Upper lobe of left lung (tissue), 6 donors: ENCODE measurements at regions not wholly inside any gene's neighbourhood (a gene's known extent, or its start where the extent isn't known, plus 50 kb on each side); places are given as distances from the start of the nearest gene placed in this dataset.

Experiments
- ATAC-seq, 2 donors: fragments of 200-7000 bp; cut with Tn5 transposase; one replicate each; pipeline ENCODE4 v1.9.1; 2022; ENCODE audit warnings: mild to moderate bottlenecking in 2 of 2, moderate library complexity in 2 of 2; ENCODE audit not compliant: low FRiP score in 2 of 2
- DNase-seq, 2 donors: peaks; one replicate each; pipeline ENCODE4 v3.0.0-alpha.2; 2019 to 2020
- H3K27ac ChIP-seq, 4 donors: fragments of 200-600 bp; sonication (generic); one replicate each; pipeline ENCODE4 v1.5.1; 2016 to 2019
- H3K27me3 ChIP-seq, 4 donors: fragments of 200-600 bp; sonication (generic); one replicate each; pipeline ENCODE4 v1.5.1; 2017 to 2019
- H3K36me3 ChIP-seq, 4 donors: fragments of 200-600 bp; sonication (generic); one replicate each; pipeline ENCODE4 v1.5.1; 2016 to 2019
- H3K4me1 ChIP-seq, 4 donors: fragments of 200-600 bp; sonication (generic); one replicate each; pipeline ENCODE4 v1.5.1; 2018 to 2019
- H3K4me3 ChIP-seq, 4 donors: fragments of 200-600 bp; sonication (generic); one replicate each; pipeline ENCODE4 v1.5.1; 2017 to 2019; ENCODE audit warnings: mild to moderate bottlenecking in 2 of 4, moderate library complexity in 1 of 4
- H3K9me3 ChIP-seq, 4 donors: fragments of 200-600 bp; sonication (generic); one replicate each; pipeline ENCODE4 v1.5.1; 2018 to 2019
- EP300 ChIP-seq, 4 donors: sonication (generic); formaldehyde crosslinking; IDR thresholded peaks; one replicate each; pipeline ENCODE4 v1.5.1; 2017; ENCODE audit warnings: antibody characterized with exemption in 4 of 4, control low read depth in 2 of 4
- POLR2A ChIP-seq, 4 donors: fragments of 450-650 bp; IDR thresholded peaks; one replicate each; pipeline ENCODE4 v1.5.1; 2016 to 2017; ENCODE audit warnings: antibody characterized with exemption in 4 of 4, mild to moderate bottlenecking in 2 of 4
- POLR2AphosphoS5 ChIP-seq, 2 donors: sonication (generic); formaldehyde crosslinking; IDR thresholded peaks; one replicate each; pipeline ENCODE4 v1.5.1; 2017; ENCODE audit warnings: antibody characterized with exemption in 2 of 2
- WGBS, 2 donors: methylation state at CpG; one replicate each; pipeline ENCODE4 v1.1.5; 2017 to 2018; 5-methylcytosine and 5-hydroxymethylcytosine counted together
- TF ChIP-seq, protein P1 (sequence below), 6 experiments: fragments of 450-650 bp in 4 of 6; fragments of 200-600 bp in 2 of 6; sonication (generic) in 2 of 6; IDR thresholded peaks; one replicate each; pipeline ENCODE4 v1.5.1; 2016 to 2019; ENCODE audit warnings: antibody characterized with exemption in 6 of 6
- donor health status: DM: no; HTN: no; CAD: no; lungs with moderate emphysema.
- donor health status: DM: no; HTN: yes; CAD: no; lungs with severe emphysema.

GRCh38 chr2:128557831-128558241 lies 239.2 kb upstream of the HS6ST1 start:
- WGBS, 2 donors = 45 to 49% methylated on average over 4 of the region's 4 CpGs
- Histone ChIP-seq H3K36me3 (no peaks in the 10 kb centered on the region), H3K9me3 (no peaks in the 10 kb centered on the region), H3K27me3 (no peaks in the 10 kb centered on the region), H3K4me3 (no peak overlapping the region), H3K27ac (no peak overlapping the region), H3K4me1 (peaks cover 0 to 3% (median 0%) of the 10 kb centered on the region in 4 donors)
- peak in 1 of 2 donors; percentile 90 for ATAC-seq
- TF ChIP-seq, protein P1, sequence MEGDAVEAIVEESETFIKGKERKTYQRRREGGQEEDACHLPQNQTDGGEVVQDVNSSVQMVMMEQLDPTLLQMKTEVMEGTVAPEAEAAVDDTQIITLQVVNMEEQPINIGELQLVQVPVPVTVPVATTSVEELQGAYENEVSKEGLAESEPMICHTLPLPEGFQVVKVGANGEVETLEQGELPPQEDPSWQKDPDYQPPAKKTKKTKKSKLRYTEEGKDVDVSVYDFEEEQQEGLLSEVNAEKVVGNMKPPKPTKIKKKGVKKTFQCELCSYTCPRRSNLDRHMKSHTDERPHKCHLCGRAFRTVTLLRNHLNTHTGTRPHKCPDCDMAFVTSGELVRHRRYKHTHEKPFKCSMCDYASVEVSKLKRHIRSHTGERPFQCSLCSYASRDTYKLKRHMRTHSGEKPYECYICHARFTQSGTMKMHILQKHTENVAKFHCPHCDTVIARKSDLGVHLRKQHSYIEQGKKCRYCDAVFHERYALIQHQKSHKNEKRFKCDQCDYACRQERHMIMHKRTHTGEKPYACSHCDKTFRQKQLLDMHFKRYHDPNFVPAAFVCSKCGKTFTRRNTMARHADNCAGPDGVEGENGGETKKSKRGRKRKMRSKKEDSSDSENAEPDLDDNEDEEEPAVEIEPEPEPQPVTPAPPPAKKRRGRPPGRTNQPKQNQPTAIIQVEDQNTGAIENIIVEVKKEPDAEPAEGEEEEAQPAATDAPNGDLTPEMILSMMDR (IDR thresholded peaks at IDR 0.05) = no peak
- TF ChIP-seq EP300 (IDR thresholded peaks at IDR 0.05) = no peak
- no peak for TF ChIP-seq POLR2A (IDR thresholded peaks at IDR 0.05)
- no peak for TF ChIP-seq POLR2AphosphoS5 (IDR thresholded peaks at IDR 0.05)
- no peak for DNase-seq

DNA sequence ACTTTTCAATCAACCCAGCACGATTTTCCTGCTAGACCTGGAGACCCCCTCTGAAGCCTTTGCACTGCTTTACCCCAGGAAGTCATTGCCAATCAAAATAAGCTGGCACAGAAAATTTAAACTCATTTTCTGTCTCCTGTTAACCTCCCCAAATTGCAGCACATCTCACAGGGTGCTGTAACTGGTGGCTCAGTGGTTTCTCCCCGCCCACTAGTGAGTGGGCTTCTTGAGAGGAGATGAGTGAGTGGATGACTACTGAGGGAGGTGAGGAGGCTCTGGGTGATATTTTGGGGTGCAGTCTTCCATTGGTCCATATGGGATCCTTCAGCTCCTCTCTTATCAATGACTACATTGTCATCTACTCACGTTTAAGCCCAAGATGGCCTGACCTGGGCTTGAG lies 239.8 kb upstream of the HS6ST1 start:
- Histone ChIP-seq H3K4me1 (peaks cover 0 to 3% (median 0%) of the 10 kb centered on the region in 4 donors), H3K27ac (no peak overlapping the region), H3K4me3 (no peak overlapping the region), H3K9me3 (no peaks in the 10 kb centered on the region), H3K36me3 (no peaks in the 10 kb centered on the region), H3K27me3 (no peaks in the 10 kb centered on the region)
- no peak for TF ChIP-seq EP300 (IDR thresholded peaks at IDR 0.05)
- TF ChIP-seq, protein P1 (IDR thresholded peaks at IDR 0.05) = no peak
- TF ChIP-seq POLR2AphosphoS5 (IDR thresholded peaks at IDR 0.05) = no peak
- TF ChIP-seq POLR2A (IDR thresholded peaks at IDR 0.05) = no peak
- 70 to 80% methylated on average over 3 of the region's 3 CpGs for WGBS, 2 donors
- DNase-seq = no peak
- ATAC-seq = no peak

GRCh38 chr2:128558895-128559532 lies 240.3 kb upstream of the HS6ST1 start:
- Histone ChIP-seq H3K27me3 (no peaks in the 10 kb centered on the region), H3K4me3 (no peak overlapping the region), H3K4me1 (peaks cover 0 to 3% (median 0%) of the 10 kb centered on the region in 4 donors), H3K9me3 (no peaks in the 10 kb centered on the region), H3K36me3 (no peaks in the 10 kb centered on the region), H3K27ac (no peak overlapping the region)
- no peak for DNase-seq
- 92 to 96% methylated on average over 11 of the region's 11 CpGs for WGBS, 2 donors
- no peak for TF ChIP-seq POLR2A (IDR thresholded peaks at IDR 0.05)
- no peak for TF ChIP-seq POLR2AphosphoS5 (IDR thresholded peaks at IDR 0.05)
- no peak for TF ChIP-seq EP300 (IDR thresholded peaks at IDR 0.05)
- TF ChIP-seq, protein P1 (IDR thresholded peaks at IDR 0.05) = no peak
- no peak for ATAC-seq

DNA sequence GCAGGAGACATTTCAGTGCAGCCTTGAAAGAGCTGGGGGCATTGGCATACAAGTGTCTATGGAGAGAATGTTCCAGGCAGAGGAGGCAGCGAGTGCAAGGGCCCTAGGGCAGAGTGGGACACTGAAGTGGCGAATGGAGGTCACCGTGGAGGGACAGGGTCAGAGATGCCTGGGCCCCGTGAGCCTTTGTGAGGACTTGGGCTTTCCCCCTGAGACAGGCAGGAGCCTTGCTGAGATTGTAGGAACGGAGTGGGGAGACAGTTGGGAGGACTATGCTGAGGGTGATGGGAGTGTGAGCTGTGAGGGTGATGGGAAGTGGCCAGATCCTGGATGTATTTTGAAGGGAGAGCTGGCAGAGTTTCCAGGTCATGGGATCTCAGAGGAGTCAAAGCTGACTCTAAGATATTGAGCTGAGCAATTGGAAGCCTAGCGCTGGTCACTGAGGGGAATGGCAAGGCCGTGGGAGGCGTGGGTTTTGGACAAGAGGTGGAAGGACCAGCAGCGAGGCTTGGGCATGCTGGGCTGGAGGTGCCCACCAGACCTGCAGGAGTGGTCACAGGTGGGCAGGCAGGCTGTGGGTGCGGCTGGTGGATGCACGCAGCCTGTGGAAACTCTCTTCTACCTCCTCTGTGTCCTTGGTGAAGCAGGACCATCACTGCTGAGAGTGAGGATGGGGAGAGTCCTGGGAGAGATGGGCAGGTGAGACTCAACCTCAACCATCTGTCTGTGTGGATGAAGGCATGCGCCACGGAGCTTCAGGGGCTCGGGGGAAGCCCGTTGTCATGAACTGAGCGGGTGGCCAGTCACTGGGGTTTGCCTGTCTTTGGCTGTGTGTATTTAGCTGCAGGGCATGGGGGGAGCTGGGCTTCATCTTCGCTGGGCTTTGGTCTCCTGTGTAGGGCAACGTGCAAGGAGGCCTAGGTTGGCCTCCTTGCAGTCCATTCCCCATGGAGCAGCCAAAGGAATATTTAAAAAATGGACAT lies 241.2 kb upstream of the HS6ST1 start:
- 89 to 96% methylated on average over 18 of the region's 18 CpGs for WGBS, 2 donors
- DNase-seq = no peak

GRCh38 chr2:128560718-128561117 lies 242.1 kb upstream of the HS6ST1 start:
- Histone ChIP-seq H3K4me3 (no peak overlapping the region), H3K4me1 (peaks cover 0 to 3% (median 0%) of the 10 kb centered on the region in 4 donors), H3K27me3 (no peaks in the 10 kb centered on the region), H3K9me3 (no peaks in the 10 kb centered on the region), H3K27ac (no peak overlapping the region), H3K36me3 (no peaks in the 10 kb centered on the region)
- TF ChIP-seq EP300 (IDR thresholded peaks at IDR 0.05) = no peak
- TF ChIP-seq POLR2AphosphoS5 (IDR thresholded peaks at IDR 0.05) = no peak
- TF ChIP-seq, protein P1 (IDR thresholded peaks at IDR 0.05) = no peak
- TF ChIP-seq POLR2A (IDR thresholded peaks at IDR 0.05) = no peak
- no peak for ATAC-seq
- DNase-seq = no peak
- WGBS, 2 donors = 94% methylated on average over 4 of the region's 4 CpGs

More for the DNA sequence above, 241.2 kb upstream of the HS6ST1 start:
- TF ChIP-seq EP300 (IDR thresholded peaks at IDR 0.05) (no peak), POLR2A (IDR thresholded peaks at IDR 0.05) (no peak)
- H3K27me3 ChIP-seq = no peaks in the 10 kb centered on the region
- peaks cover 0 to 3% (median 0%) of the 10 kb centered on the region in 4 donors for H3K4me1 ChIP-seq
- H3K9me3 ChIP-seq = no peaks in the 10 kb centered on the region
- ATAC-seq = no peak
- no peaks in the 10 kb centered on the region for H3K36me3 ChIP-seq
- no peak overlapping the region for H3K27ac ChIP-seq
- no peak overlapping the region for H3K4me3 ChIP-seq
